ENCODE measurements at regions not wholly inside any gene's neighbourhood (a gene's known extent, or its start where the extent isn't known, plus 50 kb on each side); places are given as distances from the start of the nearest gene placed in this dataset.

DNA sequence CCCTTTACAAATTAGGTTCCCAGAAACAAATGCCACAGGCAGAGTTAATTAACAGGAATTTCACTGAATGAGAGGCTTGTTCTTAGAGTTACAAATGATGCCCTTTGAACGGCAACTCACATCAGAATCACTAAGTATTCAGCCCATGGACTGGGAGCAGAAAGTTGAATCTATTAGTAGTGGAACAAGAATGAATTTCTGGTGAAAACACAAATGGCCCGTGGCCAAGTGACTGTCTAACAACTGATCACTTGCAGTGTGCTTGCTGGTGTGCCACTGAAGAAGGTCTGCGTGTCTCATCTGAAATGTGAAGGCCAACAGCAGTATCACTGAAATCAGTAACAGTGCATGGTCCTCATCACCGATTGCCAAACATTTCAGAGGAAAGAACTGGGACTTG lies 893.4 kb upstream of the TMEM132C start:
- no peak overlapping the region for H3K4me2 ChIP-seq
- H3F3A ChIP-seq (replicated peaks; ENCODE audit: low read depth), result no peaks in the 10 kb centered on the region
- no peaks in the 10 kb centered on the region for H3K9me2 ChIP-seq (ENCODE audit: insufficient read depth)
- peaks cover 3% of the 10 kb centered on the region for H3K27me3 Mint-ChIP-seq (ENCODE audit: insufficient read depth, low read depth, poor library complexity)
- H3K36me3 ChIP-seq (ENCODE audit: insufficient read depth), result no peaks in the 10 kb centered on the region
- H3K4me3 ChIP-seq, result no peak overlapping the region
- no peak overlapping the region for H2AFZ ChIP-seq
- no peak overlapping the region for H3K4me3 Mint-ChIP-seq
- H3K36me3 Mint-ChIP-seq (ENCODE audit: low read depth), result peaks cover 43% of the 10 kb centered on the region
- no peaks in the 10 kb centered on the region for H3K4me1 ChIP-seq (ENCODE audit: insufficient read depth)
- ATAC-seq (no peak), DNase-seq (ENCODE audit: low spot score) (no peak)
- no peaks in the 10 kb centered on the region for H4K20me1 ChIP-seq (replicated peaks; ENCODE audit: insufficient read depth)
- no peaks in the 10 kb centered on the region for H3K27me3 ChIP-seq (ENCODE audit: insufficient read depth)
- no peaks in the 10 kb centered on the region for H3K4me1 Mint-ChIP-seq
- H3K27ac ChIP-seq (ENCODE audit: low read depth), result no peak overlapping the region
- no peaks in the 10 kb centered on the region for H3K79me2 ChIP-seq (replicated peaks; ENCODE audit: insufficient read depth)
- TF ChIP-seq NANOG (IDR thresholded peaks at IDR 0.05; ENCODE audit: borderline replicate concordance) (no peak), CREB1 (CRISPR knock-in tag; IDR thresholded peaks at IDR 0.05; ENCODE audit: low read depth) (no peak), EZH2 (IDR thresholded peaks at IDR 0.05; ENCODE audit: low read depth, unreplicated experiment) (no peak), EZH2phosphoT487 (IDR thresholded peaks at IDR 0.05; ENCODE audit: unreplicated experiment) (no peak), STAT1 (IDR thresholded peaks at IDR 0.05; ENCODE audit: unreplicated experiment) (no peak), JUNB (IDR thresholded peaks at IDR 0.05; ENCODE audit: unreplicated experiment) (no peak), POLR2AphosphoS5 (IDR thresholded peaks at IDR 0.05; ENCODE audit: low read depth) (no peak), ZNF331 (CRISPR knock-in tag; IDR thresholded peaks at IDR 0.05; ENCODE audit: low read depth) (no peak)
- TF ChIP-seq, protein P1, sequence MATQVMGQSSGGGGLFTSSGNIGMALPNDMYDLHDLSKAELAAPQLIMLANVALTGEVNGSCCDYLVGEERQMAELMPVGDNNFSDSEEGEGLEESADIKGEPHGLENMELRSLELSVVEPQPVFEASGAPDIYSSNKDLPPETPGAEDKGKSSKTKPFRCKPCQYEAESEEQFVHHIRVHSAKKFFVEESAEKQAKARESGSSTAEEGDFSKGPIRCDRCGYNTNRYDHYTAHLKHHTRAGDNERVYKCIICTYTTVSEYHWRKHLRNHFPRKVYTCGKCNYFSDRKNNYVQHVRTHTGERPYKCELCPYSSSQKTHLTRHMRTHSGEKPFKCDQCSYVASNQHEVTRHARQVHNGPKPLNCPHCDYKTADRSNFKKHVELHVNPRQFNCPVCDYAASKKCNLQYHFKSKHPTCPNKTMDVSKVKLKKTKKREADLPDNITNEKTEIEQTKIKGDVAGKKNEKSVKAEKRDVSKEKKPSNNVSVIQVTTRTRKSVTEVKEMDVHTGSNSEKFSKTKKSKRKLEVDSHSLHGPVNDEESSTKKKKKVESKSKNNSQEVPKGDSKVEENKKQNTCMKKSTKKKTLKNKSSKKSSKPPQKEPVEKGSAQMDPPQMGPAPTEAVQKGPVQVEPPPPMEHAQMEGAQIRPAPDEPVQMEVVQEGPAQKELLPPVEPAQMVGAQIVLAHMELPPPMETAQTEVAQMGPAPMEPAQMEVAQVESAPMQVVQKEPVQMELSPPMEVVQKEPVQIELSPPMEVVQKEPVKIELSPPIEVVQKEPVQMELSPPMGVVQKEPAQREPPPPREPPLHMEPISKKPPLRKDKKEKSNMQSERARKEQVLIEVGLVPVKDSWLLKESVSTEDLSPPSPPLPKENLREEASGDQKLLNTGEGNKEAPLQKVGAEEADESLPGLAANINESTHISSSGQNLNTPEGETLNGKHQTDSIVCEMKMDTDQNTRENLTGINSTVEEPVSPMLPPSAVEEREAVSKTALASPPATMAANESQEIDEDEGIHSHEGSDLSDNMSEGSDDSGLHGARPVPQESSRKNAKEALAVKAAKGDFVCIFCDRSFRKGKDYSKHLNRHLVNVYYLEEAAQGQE (IDR thresholded peaks at IDR 0.05; ENCODE audit: unreplicated experiment), result no peak
- TF ChIP-seq, protein P2, sequence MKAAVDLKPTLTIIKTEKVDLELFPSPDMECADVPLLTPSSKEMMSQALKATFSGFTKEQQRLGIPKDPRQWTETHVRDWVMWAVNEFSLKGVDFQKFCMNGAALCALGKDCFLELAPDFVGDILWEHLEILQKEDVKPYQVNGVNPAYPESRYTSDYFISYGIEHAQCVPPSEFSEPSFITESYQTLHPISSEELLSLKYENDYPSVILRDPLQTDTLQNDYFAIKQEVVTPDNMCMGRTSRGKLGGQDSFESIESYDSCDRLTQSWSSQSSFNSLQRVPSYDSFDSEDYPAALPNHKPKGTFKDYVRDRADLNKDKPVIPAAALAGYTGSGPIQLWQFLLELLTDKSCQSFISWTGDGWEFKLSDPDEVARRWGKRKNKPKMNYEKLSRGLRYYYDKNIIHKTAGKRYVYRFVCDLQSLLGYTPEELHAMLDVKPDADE (IDR thresholded peaks at IDR 0.05), result no peak
- no peak overlapping the region for H3K27ac Mint-ChIP-seq
- peaks cover 96% of the 10 kb centered on the region for H3K9me3 Mint-ChIP-seq

GRCh38 chr12:127374447-127374846 lies 892.5 kb upstream of the TMEM132C start:
- H3K4me1 Mint-ChIP-seq, result no peaks in the 10 kb centered on the region
- Histone ChIP-seq H4K20me1 (replicated peaks; ENCODE audit: insufficient read depth) (no peaks in the 10 kb centered on the region), H3K36me3 (ENCODE audit: insufficient read depth) (no peaks in the 10 kb centered on the region), H3K4me1 (ENCODE audit: insufficient read depth) (no peaks in the 10 kb centered on the region), H3K4me2 (no peak overlapping the region), H3K9me2 (ENCODE audit: insufficient read depth) (no peaks in the 10 kb centered on the region), H3K27ac (ENCODE audit: low read depth) (no peak overlapping the region), H3K27me3 (ENCODE audit: insufficient read depth) (no peaks in the 10 kb centered on the region), H3K79me2 (replicated peaks; ENCODE audit: insufficient read depth) (no peaks in the 10 kb centered on the region), H3K4me3 (no peak overlapping the region), H2AFZ (no peak overlapping the region), H3F3A (replicated peaks; ENCODE audit: low read depth) (no peaks in the 10 kb centered on the region)
- H3K36me3 Mint-ChIP-seq (ENCODE audit: low read depth), result peaks cover 45% of the 10 kb centered on the region
- H3K27ac Mint-ChIP-seq, result no peak overlapping the region
- no peak overlapping the region for H3K4me3 Mint-ChIP-seq
- DNase-seq (ENCODE audit: low spot score) (no peak), ATAC-seq (no peak)
- H3K27me3 Mint-ChIP-seq (ENCODE audit: insufficient read depth, low read depth, poor library complexity), result peaks cover 3% of the 10 kb centered on the region
- peaks cover 96% of the 10 kb centered on the region for H3K9me3 Mint-ChIP-seq
- no peak for TF ChIP-seq ZNF114 (CRISPR knock-in tag; IDR thresholded peaks at IDR 0.05)
- no peak for TF ChIP-seq POLR2AphosphoS5 (IDR thresholded peaks at IDR 0.05; ENCODE audit: low read depth)
- TF ChIP-seq NANOG (IDR thresholded peaks at IDR 0.05; ENCODE audit: borderline replicate concordance), result no peak
- no peak for TF ChIP-seq ZNF331 (CRISPR knock-in tag; IDR thresholded peaks at IDR 0.05; ENCODE audit: low read depth)
- no peak for TF ChIP-seq EZH2phosphoT487 (IDR thresholded peaks at IDR 0.05; ENCODE audit: unreplicated experiment)
- TF ChIP-seq ZNF462 (CRISPR knock-in tag; IDR thresholded peaks at IDR 0.05), result no peak
- no peak for TF ChIP-seq EZH2 (IDR thresholded peaks at IDR 0.05; ENCODE audit: low read depth, unreplicated experiment)
- no peak for TF ChIP-seq CREB1 (CRISPR knock-in tag; IDR thresholded peaks at IDR 0.05; ENCODE audit: low read depth)
- no peak for TF ChIP-seq STAT1 (IDR thresholded peaks at IDR 0.05; ENCODE audit: unreplicated experiment)
